ENCODE measurements at regions not wholly inside any gene's neighbourhood (a gene's known extent, or its start where the extent isn't known, plus 50 kb on each side); places are given as distances from the start of the nearest gene placed in this dataset.

GRCh38 chr21:16441789-16442188 is 712.0 kb downstream of the USP25 start (continued):
- TF ChIP-seq ZNF462 (CRISPR knock-in tag; IDR thresholded peaks at IDR 0.05) (no peak), REST (IDR thresholded peaks at IDR 0.05; ENCODE audit: unreplicated experiment) (no peak), EZH2phosphoT487 (IDR thresholded peaks at IDR 0.05; ENCODE audit: unreplicated experiment) (no peak), NANOG (IDR thresholded peaks at IDR 0.05; ENCODE audit: borderline replicate concordance) (no peak)

GRCh38 chr21:16454399-16454798 is 724.6 kb downstream of the USP25 start:
- Histone ChIP-seq H3K36me3 (ENCODE audit: insufficient read depth) (no peaks in the 10 kb centered on the region), H3K27me3 (ENCODE audit: insufficient read depth) (no peaks in the 10 kb centered on the region), H3K4me2 (no peak overlapping the region), H2AFZ (no peak overlapping the region), H3F3A (replicated peaks; ENCODE audit: low read depth) (no peaks in the 10 kb centered on the region), H3K79me2 (replicated peaks; ENCODE audit: insufficient read depth) (no peaks in the 10 kb centered on the region), H3K9me2 (ENCODE audit: insufficient read depth) (no peaks in the 10 kb centered on the region), H3K4me3 (no peak overlapping the region), H4K20me1 (replicated peaks; ENCODE audit: insufficient read depth) (no peaks in the 10 kb centered on the region), H3K27ac (ENCODE audit: low read depth) (no peak overlapping the region), H3K4me1 (ENCODE audit: insufficient read depth) (peaks cover 5% of the 10 kb centered on the region; the same call in 1 of the 2 replicates)
- DNase-seq (ENCODE audit: low spot score): peak; percentile 10
- no peak overlapping the region for H3K27ac Mint-ChIP-seq
- ATAC-seq: no peak; the same call in 2 of the 3 replicates
- TF ChIP-seq ZNF114 (CRISPR knock-in tag; IDR thresholded peaks at IDR 0.05) (no peak), POLR2AphosphoS5 (IDR thresholded peaks at IDR 0.05; ENCODE audit: low read depth) (no peak), ETS1 (IDR thresholded peaks at IDR 0.05) (no peak), STAT1 (IDR thresholded peaks at IDR 0.05; ENCODE audit: unreplicated experiment) (no peak), CTCF (conservative IDR thresholded peaks at IDR 0.05; ENCODE audit: low read depth in 2 of 2) (peak; percentile 36 to 49; a peak in 3 of 4 replicates)
- peaks cover 6% of the 10 kb centered on the region for H3K4me1 Mint-ChIP-seq
- H3K4me3 Mint-ChIP-seq: no peak overlapping the region
- no peaks in the 10 kb centered on the region for H3K27me3 Mint-ChIP-seq (ENCODE audit: insufficient read depth, low read depth, poor library complexity)
- H3K9me3 Mint-ChIP-seq: no peaks in the 10 kb centered on the region
- H3K36me3 Mint-ChIP-seq (ENCODE audit: low read depth): no peaks in the 10 kb centered on the region

Data from GM23338 (cell line).